ENCODE measurements at regions not wholly inside any gene's neighbourhood (a gene's known extent, or its start where the extent isn't known, plus 50 kb on each side); places are given as distances from the start of the nearest gene placed in this dataset.

GRCh38 chr4:14848229-14848628 is 154.1 kb upstream of the CPEB2 start:
- DNase-seq (ENCODE audit: low read depth) = no peak

- DNase-seq (ENCODE audit: low read depth) = no peak
These were observed 151.7 kb upstream of the CPEB2 start for GRCh38 chr4:14850455-14851097.

GRCh38 chr4:14853176-14853943 is 148.9 kb upstream of the CPEB2 start:
- peak; percentile 84 for DNase-seq (ENCODE audit: low read depth)

GRCh38 chr4:14855719-14856061 is 146.6 kb upstream of the CPEB2 start:
- no peak for DNase-seq (ENCODE audit: low read depth)

- peak; percentile 94 for DNase-seq (ENCODE audit: low read depth)
These were observed 146.0 kb upstream of the CPEB2 start for GRCh38 chr4:14856062-14856933.

- no peak for DNase-seq (ENCODE audit: low read depth)
These were observed 145.4 kb upstream of the CPEB2 start for GRCh38 chr4:14856934-14857235.

- no peak for DNase-seq (ENCODE audit: low read depth)
These were observed 144.8 kb upstream of the CPEB2 start for GRCh38 chr4:14857475-14857874.

- DNase-seq (ENCODE audit: low read depth) = no peak
These were observed 144.3 kb upstream of the CPEB2 start for GRCh38 chr4:14857981-14858380.

- no peak for DNase-seq (ENCODE audit: low read depth)
These were observed 139.4 kb upstream of the CPEB2 start for GRCh38 chr4:14862891-14863290.

GRCh38 chr4:14863418-14864364 is 138.6 kb upstream of the CPEB2 start:
- no peak for DNase-seq (ENCODE audit: low read depth)

- DNase-seq (ENCODE audit: low read depth) = no peak
These were observed 137.8 kb upstream of the CPEB2 start for GRCh38 chr4:14864365-14865030.

GRCh38 chr4:14865031-14865366 is 137.3 kb upstream of the CPEB2 start:
- no peak for DNase-seq (ENCODE audit: low read depth)

- no peak for DNase-seq (ENCODE audit: low read depth)
These were observed 136.5 kb upstream of the CPEB2 start for GRCh38 chr4:14865804-14866203.

- no peak for DNase-seq (ENCODE audit: low read depth)
These were observed 134.4 kb upstream of the CPEB2 start for GRCh38 chr4:14867847-14868246.

- no peak for DNase-seq (ENCODE audit: low read depth)
These were observed 133.6 kb upstream of the CPEB2 start for GRCh38 chr4:14868426-14869395.

GRCh38 chr4:14871676-14872430 is 130.4 kb upstream of the CPEB2 start:
- no peak for DNase-seq (ENCODE audit: low read depth)

- DNase-seq (ENCODE audit: low read depth) = no peak
These were observed 127.3 kb upstream of the CPEB2 start for GRCh38 chr4:14874990-14875389.

- DNase-seq (ENCODE audit: low read depth) = no peak
These were observed 124.7 kb upstream of the CPEB2 start for GRCh38 chr4:14877246-14878225.

Data from GM04503 (cell line).